RKO (cell line): ENCODE measurements at regions not wholly inside any gene's neighbourhood (a gene's known extent, or its start where the extent isn't known, plus 50 kb on each side); places are given as distances from the start of the nearest gene placed in this dataset.
"Not testable (repeated sequence)": the region's sequence is repeated elsewhere in the genome, so short reads cannot be mapped to it uniquely, and the experiment has no call there.

Experiments used
- DNase-seq: peaks from one replicate; pipeline ENCODE4 v3.0.0-alpha.2; 2016; ENCODE audit warnings: low spot score

DNA sequence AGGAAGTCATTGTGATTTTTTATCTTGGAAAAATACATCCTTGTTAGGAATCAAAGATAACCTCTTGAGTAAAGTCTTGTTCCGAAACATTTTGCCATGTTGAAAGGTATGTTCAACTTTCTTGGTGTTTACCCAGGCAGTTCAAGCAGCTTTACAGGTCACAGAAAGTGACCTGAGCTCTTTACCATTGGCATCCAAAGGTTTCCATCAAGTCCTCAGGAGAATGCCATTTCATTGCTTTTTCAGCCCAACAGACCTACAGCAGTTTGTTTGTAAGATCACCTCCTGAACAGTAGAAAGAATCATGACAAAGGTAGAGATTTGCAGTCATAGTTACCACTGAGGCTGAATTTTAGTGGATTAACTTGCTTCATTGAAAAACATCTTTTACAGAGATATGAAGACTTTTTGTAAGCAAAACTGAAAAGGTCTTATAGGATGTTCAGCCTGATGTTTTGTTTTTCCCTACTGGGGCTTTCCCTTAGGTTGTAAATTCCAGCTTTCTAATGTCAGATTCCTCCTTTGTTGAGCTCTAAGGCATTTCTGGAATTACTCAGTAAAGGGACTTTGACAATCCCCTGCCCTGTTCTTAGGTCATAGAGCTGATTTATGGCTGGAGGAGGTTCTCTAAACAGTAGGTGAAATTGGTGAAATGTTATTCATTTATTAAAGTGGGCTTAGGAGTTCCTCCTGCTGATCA lies 236.8 kb upstream of the RBMS1 start:
- DNase-seq, result no peak

DNA sequence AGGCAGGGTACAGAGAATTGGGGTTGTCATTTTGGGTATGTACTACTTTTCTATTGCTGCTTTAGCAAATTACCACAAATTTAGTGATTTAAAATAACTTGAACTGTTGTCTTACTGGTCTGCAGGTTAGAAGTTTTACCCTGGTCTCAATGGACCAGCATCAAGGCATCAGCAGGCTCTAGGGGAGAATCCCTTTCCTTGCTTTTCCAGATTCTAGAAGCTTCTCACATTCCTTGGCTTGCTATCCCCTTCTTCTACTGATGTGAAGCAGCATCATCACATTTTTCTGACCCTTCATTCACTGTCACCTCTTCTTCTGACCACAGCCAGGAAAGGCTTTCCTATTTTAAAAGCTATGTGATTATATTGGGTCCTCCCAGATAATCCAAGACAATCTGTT lies 237.8 kb upstream of the RBMS1 start:
- no peak for DNase-seq

DNA sequence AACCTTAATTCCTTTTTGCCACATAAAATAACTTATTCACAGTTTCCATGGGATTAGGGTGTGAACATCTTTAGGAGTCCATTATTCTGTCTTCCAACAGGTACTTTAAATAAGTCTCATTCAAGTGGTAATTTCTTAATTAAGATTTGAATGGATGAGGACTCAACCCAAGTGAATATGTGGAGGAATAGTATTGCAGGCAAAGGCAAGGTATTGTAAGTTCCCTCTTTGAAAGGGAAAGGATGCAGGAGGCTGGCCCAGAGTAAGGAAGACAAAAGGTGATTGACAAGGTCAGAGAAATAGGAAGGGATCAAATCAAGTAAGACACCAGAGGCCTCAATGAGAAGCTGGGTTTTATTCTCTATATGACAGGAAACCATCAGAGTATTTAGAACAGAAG lies 238.2 kb upstream of the RBMS1 start:
- DNase-seq, result no peak

DNA sequence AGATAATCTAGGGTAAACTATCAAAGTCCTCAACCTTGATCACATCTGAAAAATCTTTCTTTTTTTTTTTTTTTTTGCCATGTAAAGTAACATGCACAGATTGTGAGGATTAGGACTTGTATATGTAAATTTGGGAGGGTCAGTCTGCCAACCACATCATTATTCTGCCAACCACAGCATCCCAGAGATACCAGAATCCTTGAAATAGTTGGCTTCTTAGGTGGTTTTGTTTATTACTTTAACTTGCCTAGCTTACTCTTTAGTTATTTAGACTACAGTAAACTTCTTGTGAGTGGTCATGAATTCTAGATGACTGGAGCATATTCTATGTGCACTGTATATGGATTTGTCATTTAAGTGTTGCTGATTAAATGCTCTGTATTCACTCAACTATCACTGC lies 242.1 kb upstream of the RBMS1 start:
- DNase-seq, result no peak

DNA sequence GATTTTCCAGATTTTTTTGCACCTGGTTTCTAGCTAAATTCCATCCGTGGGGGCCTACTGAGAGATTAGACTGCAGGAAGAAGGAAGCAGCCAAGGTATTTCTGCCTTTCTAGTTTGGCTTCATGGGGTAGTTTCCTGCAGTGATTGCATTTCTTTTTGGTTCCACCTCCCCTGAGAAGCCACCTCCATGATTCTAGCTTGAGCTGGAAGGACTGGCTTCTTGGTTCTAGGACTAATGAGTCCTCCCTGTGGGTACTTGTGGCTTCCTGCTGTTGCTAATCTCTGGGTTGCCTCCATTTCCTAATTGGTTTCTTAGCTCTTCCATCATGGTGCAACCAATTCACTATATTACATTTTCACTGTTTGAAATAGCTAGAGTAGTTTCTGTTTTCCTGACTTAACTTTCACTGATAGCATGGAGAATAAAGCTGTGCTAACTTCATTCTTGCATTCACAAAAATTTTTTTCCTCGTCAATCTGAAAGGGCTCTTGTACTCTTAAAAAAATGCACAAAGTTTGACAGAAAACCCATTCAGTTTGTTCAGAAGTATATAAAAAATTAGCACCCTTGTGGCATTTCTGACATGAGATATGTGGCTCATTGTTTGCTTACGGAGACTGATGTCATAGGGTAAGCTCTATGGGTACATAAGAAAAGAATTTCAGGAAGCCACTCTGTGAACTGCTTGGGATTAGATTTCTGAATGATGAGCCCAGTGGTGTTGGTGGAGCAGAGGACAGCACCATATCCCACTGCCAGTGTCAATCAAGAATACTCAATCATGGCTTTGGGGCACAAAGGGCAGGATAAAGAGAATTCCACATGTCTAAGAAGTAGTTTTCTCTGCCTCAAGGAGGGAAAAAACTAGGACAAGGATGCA lies 242.8 kb upstream of the RBMS1 start:
- DNase-seq, result no peak

DNA sequence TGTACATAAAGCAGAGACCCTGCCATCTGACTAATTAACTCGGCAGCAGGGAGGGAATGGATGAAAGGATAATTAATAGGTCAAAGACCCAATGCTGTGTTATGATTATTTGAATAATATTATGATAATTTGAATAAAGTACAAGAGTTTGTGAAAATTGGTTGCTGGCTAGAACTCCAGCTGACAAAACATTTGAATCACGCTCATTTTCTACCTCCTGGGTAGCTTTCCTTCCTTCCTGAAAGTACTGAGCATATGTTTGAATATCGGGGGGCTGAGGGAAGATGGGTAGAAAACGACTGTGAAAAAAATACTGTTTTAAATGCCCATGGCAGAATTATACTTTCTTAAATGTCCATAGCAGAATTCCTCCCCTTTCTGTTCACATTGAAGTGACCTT lies 243.6 kb upstream of the RBMS1 start:
- DNase-seq, result no peak

DNA sequence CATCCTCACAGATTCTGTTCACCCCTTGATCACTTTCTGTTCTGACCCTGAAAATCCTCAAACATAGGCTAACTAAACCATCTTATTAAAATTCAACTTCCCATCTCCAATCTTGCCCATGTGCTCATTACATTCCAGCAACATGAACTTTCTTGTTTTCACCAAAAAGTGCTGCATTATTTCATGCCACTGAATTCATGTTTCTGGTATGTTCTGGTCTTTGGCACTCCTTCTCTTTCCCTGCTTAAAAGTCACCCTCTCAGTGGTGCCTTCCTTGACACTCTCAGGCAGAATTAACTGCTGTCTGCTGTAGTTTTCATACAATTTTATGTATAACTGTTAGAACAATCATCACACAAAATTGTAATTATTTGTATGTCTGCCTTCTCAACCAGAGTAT lies 247.7 kb upstream of the RBMS1 start:
- DNase-seq, result no peak

DNA sequence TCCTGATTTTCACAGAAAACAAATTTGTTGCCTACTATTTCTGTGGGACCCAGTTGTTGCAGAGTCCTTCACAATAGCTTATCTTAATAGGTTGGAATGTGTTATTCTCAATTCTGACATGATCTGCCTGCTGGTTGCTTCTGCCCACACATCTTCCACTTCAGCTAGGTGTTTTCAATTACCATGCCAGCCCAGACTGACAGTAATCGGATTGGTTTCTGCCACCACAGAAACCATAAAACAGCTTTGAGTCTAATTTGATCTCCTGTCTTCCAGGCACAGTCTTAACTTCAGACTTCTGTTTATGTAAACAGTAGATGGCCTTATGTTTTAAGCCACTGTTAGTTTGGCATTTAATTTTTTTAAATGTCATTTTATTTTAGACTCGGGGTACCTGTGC lies 248.2 kb upstream of the RBMS1 start:
- DNase-seq, result no peak

DNA sequence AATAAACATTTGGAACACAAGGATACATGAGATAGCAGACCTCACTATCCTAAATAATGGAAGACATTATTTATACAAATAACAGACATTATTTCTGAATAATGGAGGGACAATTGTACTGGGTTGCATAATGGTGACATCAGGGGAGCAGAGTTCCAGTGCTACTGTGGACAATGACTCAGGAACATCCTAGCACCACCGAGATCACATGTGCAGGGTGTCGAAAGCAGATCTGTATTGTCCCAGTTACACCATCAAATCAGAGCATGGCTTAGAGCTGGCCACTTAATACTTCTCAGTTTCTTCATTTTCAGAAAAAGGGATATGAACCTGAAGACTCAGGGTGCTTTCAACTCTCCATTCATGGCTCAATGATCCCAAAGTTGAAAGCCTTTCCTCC lies 249.1 kb upstream of the RBMS1 start:
- DNase-seq, result no peak

DNA sequence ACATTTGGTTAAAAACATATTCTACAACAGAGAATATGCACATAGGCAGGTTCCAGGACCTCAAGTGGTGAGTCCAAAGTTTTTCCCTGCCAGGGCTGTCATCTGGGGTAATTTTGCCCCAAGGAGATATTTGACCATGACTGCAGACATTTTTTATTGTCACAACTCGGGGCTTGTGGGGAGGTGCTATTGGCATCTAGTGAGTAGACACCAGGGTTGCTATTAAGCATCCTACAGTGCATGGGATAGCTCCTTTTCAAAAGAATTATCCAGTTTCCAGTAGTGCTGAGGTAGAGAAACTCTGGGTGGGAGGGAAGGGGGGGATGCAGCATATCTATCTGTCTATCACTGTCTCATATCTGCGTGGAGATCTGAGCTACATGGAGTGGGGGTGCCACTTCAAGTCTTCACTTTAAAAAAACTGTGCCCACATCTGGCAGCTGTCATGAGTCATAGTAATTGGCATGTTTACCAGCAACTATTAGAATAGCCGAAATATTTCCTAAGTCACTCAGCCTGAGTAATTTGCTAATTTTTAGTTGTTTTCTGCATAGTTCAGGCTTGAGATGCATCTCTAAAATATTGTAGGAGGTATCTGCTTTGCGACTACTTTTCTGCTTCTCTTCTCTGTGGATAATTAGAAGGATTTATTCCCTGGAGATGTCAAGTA lies 254.0 kb upstream of the RBMS1 start:
- DNase-seq, result no peak

DNA sequence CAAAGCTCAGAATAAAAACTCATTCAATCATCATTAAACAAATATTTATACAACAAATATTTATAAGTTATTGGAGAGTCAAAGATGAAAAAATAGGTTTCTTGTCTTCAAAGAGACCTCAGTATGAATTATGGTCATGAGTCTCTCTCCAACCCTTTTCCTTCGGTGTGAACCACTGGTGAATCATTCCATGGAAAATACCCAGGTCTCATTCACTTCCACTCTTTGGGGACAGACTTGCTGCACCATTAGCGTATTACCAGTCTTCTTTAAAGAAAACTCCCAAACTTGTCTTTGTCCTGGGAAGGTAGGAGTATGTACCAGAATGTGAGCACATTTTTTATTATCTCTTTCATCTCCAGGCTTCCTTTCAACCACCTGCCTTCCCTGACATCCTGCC lies 257.4 kb upstream of the RBMS1 start:
- no peak for DNase-seq

DNA sequence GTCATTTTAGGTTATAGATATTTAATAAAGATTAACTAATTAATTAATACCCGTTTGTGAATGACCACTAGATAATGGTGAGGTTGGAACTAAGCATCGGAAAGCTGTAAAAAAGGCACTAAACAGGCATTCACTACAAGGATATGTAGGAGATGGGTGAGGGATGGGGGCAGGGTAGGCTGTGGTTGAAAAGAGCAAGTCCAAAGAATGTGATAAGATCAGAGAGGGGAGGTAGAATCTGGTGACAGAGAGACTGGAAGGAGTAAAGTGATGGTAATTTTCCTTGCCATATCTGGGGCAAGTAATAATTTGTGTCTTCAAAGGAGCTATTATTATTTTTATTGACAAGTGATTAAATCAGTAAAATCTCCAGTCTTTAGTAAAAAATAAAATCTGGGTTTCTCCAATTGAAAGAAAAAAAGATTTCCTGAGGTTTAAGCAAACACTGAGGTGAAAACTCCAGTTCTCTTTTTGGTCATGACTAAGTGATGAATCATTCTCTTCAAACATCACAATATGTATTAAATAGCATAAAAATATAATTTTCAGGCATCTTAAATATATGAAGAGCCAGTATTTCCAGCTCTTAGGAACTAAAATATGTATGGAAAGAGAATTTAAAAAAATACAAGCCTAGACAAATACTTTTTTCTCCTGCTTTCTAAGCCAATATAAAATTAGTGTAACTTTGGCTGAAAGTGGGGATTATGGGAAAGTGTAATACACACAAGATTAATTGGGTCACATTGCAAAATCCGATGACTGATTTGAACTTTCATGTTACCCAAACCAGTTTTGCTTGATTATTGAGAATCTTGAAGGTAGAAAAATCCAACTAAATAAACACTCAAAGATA lies 259.1 kb upstream of the RBMS1 start:
- DNase-seq, result no peak

DNA sequence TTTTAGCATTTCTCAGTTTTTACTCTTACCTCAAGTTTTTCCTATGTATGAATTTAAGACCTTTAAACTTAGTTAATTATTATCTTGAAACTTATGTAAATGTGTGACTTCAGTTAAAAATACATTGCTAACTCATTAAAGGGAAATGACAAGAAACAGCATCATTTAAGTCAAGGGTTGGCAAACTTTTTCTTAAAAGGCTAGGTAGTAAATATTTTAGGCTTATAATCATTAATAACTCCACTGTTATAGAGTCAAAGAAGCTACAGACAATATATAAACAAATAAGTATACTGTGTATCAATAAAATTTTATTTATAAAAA lies 259.7 kb upstream of the RBMS1 start:
- DNase-seq, result no peak

DNA sequence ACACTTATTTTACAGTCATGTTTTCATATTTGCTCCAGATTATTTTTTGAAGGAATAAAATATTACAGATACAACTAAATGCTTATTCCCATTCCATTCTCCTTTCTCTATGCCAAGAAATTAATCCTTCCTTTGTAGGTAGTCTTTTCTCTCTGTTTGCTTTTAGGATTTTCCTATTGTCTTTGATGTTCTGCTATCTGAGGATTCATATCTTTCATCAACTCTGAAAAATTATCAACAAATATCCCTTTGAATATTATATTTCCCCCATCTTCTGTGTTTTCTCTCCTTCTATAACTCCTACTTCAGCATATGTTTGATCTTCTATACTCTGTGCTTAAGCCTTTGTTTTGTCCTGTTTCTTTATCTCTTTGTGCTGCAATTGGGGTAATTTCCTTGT lies 260.4 kb upstream of the RBMS1 start:
- DNase-seq, result no peak

DNA sequence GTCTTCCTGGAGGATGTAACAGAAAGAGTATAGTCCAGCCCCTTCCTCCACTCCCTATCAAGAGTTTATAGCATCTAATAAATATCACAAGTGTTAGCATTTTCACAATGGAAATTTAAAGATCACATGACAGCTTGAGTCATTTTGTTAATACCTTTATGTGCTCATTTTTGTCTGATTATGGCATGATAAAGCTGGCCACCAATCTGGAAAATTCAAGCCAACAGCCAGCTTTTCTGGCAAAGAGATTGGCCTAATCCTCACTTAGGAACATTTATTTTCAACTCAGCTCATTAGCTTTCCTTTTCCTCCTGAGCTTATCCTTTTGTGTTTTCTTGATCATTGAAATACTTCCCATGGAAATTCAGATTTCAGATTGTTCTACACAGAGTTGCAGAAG lies 262.9 kb upstream of the RBMS1 start:
- DNase-seq, result no peak

DNA sequence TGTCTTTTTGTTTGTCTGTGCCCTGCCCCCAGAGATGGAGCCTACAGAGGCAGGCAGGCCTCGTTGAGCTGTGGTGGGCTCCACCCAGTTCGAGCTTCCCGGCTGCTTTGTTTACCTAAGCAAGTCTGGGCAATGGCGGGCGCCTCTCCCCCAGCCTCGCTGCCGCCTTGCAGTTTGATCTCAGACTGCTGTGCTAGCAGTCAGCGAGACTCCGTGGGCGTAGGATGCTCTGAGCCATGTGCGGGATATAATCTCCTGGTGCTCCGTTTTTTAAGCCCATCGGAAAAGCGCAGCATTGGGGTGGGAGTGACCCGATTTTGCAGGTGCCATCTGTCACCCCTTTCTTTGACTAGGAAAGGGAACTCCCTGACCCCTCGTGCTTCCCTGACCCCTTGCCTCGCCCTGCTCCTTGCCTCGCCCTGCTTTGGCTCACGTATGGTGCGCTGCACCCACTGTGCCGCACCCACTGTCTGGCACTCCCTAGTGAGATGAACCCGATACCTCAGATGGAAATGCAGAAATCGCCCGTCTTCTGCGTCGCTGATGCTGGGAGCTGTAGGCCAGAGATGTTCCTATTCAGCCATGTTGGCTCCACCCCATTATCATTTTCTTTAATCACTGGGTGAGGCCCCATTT lies 269.0 kb upstream of the RBMS1 start:
- DNase-seq, result not testable (repeated sequence)

DNA sequence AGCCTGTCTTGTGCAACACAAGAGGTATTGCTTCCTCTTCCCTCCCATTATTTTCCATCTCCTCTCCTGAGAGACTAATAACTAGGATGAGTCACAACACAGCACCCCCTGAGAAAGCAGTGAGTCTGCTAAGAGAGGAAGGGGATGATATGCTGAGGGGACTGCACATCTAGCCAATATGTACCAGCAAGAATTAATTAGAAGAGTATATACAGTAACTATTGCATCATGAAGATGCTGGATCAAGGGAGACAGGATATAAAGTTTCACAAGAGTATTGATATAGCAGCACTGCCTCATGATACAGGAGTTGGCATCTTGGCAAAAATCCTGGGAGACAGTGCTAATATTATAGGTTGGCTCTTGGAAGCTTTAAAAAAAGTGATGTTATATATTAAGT lies 289.9 kb upstream of the RBMS1 start:
- no peak for DNase-seq

DNA sequence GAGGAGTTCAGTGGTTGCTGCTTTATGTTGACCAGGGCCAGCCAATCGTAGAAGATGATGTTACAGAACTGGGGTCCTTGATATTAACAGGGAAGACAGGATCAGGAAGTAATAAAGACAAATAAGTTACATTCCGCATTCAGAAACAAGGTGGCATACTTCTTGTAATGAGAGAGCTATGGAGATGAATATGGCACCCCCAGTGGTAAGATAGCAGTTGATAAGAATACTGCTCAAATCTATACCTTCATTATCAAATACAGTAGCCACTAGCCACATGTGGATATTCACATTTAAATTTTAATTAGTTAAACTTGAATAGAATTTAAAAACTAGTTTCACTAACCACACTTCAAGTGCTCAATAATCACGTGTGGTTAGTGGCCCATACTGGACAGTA lies 290.4 kb upstream of the RBMS1 start:
- no peak for DNase-seq

DNA sequence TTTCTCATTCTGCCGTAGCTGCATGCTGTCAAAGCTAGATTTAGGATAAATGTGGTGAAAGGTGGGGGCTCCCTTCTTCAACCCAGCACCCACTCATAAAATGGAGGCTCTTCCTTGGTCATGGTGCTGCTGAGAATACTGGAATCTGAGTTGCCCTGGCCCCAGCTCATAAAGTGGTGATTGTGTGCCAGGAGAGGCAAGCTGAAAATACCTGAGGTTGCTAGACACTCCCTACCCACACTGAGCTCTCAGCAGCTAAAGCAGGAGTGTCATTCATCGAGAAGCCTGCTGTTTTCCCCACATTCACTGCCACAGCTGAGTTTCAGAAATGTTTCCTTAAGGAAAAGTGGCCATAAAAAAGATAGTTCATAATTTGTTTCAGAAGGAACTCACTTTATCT lies 297.1 kb upstream of the RBMS1 start:
- no peak for DNase-seq

DNA sequence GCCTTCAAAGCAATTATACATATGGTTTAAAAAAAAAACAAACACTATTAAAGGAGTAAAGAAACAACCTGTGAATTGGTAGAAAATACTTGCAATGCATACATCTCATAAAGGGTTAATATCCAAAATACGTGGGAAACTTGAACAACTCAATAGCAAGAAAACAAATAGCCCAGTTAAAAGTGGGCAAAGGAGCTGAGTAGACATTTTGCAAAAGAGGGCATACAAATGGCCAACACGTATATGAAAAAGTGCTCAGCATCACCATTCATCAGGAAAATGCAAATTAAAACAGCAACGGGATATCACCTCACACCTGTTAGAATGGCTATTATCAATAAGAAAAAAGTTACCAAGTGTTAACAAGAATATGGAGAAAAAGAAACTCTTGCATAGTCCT lies 298.3 kb upstream of the RBMS1 start:
- no peak for DNase-seq

DNA sequence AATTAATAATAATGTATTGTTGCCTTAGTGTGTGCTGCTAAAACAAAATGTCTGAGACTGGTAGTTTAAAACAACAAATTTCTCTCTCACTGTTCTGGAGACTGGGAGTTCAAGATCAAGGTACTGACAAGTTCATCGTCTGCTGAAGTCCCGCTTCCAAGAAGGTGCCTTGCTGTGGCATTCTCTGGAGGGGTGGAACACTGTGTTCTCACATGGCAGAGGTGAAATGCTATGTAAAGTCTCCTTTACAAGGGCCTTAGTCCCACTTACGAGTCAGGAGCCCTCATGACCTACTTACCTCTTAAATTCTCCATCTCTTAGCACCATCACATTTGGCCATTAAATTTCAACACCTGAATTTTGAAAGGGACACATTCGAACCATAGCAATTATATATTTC lies 299.2 kb upstream of the RBMS1 start:
- DNase-seq, result no peak

DNA sequence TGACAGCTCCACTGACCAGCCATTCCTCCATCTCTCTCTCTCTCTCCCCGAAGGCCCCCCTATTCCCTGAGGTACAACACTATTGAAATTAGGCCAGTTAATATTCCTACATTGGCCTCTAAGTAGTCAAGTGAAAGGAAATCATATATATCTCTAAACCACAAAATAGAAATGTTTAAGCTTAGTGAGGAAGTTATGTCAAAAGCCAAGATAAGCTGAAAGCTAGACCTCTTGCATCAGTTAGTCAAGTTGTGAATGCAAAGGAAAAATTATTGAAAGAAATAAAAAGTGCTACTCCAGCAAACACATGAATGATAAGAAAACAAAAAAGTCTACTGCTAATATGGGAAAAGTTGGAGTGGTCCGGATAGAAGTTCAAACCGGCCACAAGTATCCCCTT lies 301.3 kb upstream of the RBMS1 start:
- DNase-seq, result no peak
